SW480 (cell line): ENCODE measurements at regions not wholly inside any gene's neighbourhood (a gene's known extent, or its start where the extent isn't known, plus 50 kb on each side); places are given as distances from the start of the nearest gene placed in this dataset.
"Not testable (repeated sequence)": the region's sequence is repeated elsewhere in the genome, so short reads cannot be mapped to it uniquely, and the experiment has no call there.

Source experiments
- DNase-seq: peaks from one replicate; pipeline ENCODE4 v3.0.0-alpha.2; 2016; ENCODE audit warnings: low spot score

DNA sequence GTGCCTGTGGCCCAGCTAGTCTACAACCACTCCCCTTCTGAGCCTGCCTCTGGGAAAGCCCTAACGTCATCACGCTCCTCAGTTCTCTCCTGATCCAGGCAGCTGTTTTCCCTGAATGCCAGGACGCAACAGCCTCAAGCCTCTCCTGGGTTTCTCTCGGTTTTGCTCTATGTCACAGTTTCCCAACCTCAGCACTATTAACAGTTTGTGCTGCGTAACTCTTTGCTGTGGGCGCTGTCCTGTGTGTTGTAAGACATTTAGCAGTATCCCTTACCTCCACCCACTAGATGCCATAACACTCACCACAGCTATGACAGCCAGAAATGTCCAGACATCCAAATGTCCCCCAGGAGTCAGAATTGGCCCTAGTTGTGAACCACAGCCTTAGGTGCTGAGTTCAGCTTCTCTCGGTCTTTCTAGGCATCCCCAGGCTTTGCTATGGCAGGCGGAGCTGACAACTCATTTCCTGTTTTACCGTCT is 226.3 kb upstream of the NPVF start:
- no peak for DNase-seq

DNA sequence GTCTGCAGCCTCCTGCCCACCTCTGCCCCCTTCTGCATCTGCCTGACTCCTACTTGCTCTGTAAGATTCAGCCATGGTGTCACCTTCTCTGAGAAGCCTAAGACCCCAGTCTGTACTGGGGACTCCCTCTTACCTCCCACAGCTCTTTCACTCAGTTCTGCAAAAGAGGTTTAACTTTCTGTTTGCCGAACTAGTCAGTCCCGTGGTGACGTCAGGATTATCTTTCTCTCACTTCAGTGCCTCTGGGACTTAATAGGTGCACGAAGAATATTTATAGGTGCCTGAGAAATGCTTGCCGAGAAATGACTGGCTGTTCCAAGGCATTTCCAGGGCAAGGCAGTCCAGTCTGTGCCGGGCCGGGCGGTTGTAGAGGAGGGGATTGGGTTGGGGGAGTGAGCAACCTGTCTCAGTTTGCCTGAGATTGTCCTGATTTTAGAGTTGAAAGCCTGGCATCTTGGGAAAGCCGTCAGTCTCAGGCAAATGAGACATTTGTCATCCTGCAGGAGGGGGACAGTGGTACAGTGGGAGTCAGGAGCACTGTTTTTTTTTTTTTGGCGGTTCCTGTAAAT is 227.5 kb upstream of the NPVF start:
- DNase-seq, result no peak

DNA sequence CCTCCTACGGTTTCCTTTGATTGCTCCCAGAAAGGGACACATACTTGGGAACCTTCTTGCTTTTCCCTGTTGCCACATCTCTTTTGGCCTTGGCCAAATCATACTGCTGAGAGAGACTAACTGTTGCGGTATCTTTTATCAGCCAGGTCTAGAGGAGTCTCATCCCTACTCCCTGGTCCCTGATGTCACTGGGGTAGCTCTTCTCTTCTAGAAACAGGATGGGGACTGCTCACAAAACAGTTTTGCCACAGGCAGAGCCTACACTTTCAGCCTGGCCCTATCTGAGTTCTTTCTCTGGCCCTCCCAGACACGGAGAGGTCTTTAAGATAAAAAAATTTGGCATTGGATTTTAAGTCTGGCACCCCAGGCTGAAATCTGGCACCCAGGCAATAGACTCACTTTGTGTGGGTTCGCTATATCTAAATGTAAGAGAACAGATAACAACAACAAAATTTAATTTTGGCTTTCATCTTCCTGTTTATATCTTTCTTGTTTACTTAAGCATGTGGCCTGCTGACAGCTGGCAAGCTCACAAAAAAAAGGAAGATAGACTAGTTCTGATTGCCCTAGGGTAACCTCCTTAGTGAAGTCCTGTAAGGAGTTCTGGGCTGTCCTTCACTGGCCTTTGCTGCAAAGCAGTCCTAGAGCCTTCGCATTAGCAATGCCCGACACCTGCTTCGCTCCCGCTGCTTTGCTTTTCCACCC is 228.3 kb upstream of the NPVF start:
- DNase-seq, result no peak

DNA sequence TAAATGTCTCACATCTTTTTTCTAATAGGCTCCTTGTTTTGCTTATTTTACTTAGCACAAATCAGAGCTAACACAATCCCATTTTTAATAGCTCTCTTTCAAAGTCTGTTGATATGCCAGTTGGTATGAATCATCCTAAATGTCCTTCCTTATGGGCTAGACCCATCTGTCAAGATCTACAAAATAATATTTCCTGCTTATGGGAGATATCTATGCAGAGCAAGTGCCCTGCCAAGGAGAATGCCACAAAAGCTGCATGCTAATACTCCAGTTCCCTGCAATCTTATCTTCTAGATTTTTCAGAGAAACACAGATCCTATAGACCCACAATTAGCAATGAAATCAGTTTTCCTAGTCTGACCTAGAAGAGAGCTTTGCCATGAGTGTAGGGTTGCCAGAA is 230.8 kb upstream of the NPVF start:
- no peak for DNase-seq

DNA sequence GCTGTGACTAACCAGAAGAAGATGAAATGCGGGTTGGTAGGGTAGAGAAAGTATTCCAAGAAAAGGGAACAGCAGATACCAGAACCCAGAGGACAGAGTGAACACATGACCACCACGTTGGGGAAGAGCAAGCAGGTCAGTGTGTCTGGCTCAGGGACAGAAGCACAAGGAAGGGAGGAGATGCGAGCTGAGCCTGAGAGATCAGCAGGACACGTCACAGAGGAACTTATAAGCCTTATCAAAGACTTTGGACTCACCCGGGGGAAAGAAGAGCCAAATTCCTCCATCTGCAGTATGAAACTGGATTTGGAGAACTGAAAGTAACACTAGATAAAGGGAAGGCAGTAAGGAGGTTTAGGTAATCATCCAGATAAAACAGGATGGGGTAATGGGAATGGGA is 232.1 kb upstream of the NPVF start:
- no peak for DNase-seq

DNA sequence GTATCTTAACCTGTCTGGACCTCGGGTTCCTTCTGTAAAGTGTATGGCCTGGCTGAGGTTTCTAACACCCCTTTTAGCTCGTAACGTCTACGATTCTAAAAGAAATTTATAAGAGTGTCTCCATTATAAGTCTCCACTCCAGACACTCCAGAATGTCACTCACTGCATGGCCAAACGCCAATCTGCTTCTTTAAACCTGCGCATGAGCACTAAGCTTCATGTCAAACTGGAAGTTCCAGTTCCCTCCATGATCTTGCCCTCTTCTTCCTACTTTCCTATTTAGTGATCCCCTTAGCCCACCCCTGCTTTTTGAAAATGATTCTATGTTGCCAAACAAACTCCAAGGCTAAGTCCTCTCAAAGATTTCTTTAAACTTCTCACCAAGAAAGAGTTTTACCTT is 241.4 kb upstream of the NPVF start:
- DNase-seq, result no peak

DNA sequence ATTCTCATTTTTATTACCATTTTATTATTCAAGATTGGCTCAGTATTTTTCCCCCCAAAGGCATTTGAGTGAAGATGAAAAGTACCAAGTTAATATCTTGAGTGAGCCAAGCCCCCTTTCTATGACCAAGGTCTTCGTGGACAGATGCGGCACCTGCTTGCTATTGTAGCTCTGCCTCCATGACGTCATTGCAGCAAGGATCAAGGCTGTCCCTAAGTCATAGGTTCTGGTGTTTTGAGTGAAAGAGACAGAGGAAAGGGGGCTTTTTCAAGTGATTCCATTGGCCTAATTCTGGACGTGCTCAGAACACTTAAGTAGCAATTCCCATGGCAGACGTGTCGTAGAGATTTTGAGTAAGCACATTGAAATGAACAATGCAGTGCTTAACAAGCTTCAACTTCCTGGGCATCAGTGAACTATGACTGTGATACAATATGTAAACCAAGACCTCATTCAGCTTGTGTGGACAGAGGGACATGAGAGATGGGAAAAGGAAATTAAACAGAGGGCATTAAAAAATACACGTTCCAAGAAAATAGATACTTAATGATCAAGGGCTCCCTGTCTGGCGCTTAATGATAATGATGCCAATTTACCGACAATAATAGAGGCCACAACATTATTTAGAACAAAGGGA is 248.7 kb upstream of the NPVF start:
- no peak for DNase-seq

DNA sequence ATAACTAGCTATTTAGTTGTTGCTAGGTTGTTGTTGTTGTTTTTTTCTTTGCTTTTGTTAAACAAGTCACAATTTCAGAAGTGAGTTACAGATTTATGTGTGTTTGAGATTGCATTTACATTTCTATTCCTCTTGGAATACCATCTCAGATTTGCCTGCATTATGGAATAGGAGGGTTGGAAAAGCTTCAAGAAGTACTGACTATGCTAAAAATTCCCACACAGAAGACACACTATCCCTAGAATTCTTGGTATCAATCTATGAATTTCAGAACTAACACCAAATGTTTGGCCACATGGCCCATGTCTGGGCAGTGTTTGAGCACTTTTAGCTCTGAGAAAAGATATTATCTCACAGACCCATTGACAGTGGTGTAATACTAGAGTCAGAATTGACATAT is 249.9 kb upstream of the NPVF start:
- DNase-seq, result not testable (repeated sequence)

DNA sequence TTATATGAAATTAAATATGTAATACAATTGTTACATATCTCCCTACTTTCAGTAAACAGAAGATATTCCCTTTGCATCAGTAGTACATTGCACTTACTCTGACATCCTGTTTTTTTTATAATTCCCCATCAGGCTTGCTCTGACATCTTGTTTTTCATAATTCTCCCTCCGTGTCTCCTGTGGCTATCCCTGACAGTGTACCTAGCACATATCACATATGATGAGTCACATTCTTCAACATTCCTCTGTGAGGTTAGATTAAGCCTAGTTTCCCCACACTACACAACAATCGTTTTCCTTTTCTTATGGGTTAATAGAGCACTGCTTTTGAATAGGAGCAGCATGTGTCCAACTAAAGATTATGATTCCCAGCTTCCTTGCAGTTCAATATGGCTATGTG is 250.6 kb upstream of the NPVF start:
- peak; percentile 38 for DNase-seq

DNA sequence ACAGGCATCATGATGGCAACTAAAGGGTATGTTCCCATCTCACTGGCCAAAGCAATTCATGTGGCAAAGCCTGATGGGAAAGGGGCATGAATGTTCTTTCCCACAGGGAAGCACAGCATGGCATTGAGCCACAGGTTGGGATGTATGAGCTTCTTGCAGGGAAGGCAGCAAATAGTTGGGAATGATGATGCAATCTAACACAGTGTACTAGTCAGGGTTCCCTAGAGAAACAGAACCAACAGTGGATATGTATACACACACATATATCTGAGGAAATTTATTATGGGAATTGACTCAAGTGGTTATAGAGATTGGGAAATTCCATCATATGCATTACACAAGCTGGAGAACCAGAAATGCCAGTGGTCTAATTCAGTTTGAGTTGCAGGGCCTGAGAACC is 253.6 kb upstream of the NPVF start:
- no peak for DNase-seq

DNA sequence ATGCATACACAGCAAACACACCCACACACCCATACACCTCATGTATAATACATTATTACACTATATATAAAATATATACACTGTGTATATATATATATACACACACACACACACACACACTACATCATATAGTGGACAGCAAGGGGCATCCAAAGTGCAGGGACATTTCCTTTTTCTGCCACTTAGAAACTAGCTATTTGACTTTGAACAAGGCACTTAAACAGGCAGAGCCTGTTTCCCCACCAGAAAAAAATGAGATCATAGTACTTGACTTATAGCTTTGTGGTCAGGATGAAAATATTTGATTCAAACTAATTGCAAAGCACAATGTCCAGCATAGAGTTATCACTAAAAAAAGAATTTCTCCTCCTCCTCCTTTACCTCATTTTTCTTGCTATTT is 254.3 kb upstream of the NPVF start:
- no peak for DNase-seq

DNA sequence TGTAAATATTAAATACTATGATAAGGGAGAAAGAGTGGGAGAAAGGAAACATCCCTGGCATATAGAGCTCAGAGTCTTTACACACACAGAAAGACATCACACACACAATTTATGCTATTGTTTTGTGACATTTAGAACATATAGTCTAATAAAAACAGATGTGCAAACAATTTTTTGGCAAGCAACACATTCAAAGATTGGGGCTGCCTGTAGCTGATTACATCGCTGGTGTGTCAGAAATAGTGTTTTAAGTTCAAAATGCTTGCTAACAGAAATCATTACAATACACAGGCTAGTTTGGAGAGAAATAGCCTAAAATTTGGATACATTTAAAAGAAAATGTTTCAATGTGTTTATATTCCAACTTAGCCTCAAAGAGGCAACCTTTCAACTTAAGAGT is 256.7 kb upstream of the NPVF start:
- no peak for DNase-seq

DNA sequence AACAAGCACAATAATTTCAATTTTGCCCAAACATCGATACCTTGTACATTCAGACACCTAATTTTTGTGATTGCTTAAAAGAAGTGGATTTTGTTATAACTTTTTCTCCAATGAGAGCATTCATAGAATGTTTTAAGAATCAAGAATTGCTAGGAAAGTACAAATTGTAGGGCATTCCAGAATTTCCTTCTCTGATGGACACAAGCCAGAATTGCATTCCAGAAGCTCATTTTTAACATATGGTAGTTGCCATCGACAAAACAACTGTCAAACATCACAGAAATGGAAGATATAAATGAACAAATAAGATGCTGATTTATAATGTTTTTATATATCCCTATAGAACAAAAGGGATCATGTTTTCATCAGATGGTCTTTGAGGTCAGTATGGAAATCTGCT is 258.4 kb upstream of the NPVF start:
- no peak for DNase-seq

DNA sequence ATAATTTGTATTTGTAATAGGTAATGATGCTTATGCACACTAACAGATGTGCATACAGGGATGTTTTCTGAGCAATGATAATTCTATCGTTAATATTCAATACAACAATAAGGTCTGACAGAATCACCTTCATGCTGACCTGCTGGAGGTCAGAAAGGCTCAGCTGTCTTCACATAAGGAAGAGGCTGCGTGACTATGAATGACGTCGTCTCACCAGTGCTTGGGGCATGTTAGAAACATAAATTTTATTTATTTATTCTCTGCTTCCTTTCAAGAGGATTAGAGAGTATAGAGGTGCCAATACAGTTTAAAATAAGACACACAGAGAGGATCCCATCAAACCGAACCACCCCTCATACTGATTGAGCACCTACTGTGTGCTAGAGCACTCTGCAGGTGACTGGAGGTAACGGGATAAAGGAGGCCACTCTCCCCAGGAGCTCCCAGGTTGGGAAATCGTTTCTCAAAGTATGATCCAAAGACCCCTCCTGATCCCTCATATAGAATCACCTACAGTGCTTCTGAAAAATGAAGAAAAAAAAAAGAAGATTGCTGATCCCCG is 265.6 kb upstream of the NPVF start:
- no peak for DNase-seq

DNA sequence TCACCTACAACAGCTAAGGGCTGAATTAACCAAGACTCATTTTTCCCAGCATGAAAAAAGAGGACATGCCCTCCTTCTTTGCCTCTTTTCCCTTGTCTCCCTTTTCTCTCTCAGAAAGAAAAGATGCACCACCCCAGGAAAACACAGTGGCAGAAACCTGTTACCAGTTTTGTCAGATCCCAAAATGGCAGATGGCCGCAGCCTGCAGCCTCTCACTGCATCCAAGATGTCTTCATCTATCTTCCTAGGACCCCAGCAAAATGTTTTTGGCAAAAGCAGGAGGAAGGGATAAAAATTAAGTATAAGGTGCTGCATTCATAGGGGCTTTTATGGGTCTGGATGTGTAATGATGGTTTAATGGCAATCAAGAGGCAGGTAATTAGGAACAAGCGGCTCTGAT is 266.6 kb upstream of the NPVF start:
- DNase-seq, result no peak

DNA sequence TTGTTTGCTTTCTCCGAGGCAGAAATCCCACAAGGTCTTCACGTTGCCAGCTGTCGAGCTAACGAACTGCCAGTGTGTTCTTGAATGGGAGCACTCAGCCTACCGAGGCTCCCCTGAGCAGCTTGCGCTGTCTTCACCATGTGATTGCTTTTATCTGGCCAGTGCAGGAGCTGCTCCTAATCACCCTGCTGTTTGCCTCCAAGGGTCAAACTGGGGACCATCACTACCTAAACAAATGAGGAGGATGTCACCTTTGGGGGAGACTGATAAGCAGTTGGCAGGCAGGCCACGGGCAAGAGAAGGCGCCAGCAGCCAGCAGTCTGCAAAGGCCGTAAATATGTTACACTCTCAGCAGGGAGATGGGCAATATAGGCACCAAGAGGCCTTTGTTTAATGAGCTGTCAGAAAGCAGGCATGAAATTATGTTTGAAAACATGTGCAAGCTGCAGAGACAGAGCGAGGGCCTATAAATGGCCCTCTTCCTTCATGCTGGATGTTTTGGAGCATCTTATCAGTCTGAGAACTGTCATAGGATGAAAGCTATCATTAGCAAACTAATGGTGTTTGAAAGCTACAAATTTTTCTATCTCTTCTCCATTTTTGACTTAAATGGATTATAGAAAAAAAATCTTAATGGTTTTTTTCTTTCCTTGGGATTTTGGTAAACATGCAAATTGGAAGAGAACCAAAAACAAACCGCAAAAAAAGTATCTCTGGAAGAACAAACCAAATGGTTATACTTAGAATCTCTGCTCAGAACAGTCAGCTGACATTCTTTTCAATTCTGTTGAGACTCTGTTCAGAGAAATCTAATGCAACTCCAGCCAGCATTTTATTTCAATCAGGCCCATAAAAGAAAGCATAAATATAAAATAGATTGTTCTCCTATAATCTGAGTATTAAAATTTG is 267.3 kb upstream of the NPVF start:
- no peak for DNase-seq

DNA sequence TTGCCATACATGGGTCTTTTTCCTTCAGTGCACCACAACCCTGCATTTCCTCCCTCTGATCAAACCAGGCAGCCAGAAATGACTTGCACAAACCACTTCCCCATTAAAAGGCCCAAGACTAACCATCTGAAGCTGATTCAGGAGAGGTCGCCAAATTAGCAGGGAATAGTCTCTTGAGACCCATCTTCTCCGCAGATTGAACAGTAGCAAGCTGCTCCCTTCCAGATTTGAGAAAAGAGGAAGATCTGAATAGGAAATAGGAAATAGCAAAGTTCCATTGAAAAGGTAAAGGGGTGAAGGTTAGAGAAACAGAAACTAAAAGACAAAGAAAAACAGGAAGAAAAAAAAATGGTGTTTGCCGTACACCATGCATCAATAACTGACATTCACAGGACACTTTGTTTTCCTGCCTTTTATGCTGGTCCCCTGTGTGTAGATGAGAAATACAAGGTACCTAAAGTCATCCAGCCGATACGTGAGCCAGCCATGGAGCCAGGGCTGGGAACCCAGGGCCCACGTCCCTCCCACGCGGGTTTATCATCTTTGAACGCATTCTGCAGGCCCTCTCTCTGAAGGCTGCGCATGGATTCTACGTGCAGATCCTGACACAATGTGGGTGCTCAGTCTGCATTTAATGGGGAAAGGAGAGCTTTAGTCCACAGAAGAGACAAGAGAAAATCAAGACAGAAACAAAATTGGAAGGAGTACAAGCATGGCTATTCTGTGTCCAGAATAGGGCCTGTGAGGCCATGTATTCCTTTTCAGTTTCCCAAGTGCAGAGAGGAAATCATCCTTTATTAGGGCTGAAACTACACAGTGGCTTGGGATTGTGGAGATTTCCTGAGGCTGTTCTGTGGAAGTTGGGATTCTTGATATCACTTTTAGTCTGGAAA is 268.4 kb upstream of the NPVF start:
- DNase-seq, result no peak

DNA sequence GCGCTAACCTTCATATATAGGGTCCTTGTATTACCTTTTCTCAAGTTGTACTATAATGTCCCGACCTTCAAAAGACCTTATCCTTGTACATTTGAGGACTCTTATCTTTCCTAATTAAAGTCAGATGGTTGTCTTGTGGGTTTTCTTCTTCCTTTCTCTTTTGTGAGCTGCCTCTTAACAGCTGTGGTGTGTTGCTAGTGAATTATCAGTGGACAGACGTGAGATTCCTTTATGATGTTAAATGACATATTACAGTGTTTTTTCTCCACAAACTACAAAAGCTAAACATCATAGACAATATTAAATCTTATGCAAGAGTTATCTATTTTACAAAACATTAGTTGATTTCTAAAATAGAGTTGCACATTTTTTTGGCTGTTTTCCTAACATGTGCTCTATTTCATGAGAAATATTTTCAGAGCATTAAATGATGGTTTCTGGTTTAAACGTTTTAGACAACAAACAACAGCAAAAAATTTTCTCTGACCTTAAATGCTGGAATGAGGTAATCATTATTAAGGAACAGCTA is 272.2 kb upstream of the NPVF start:
- DNase-seq, result no peak

DNA sequence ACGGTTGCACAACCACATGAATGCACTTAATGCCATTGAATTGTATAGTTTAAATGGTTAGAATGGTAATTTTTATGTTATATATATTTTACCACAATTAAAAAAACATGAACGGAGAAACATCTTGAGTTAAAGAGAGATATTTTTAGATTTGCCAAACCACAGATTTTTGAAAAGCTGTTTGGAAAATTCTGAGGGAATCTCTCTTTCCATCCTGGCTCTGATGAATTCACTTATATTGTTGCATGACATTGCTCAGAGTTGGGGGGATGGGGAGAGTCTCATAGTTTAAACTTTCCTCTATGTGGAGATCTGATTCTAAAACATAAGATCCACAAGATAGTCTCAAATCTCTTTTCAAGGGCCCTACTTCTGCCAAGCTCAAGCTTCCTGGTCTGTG is 275.0 kb upstream of the NPVF start:
- DNase-seq, result no peak

DNA sequence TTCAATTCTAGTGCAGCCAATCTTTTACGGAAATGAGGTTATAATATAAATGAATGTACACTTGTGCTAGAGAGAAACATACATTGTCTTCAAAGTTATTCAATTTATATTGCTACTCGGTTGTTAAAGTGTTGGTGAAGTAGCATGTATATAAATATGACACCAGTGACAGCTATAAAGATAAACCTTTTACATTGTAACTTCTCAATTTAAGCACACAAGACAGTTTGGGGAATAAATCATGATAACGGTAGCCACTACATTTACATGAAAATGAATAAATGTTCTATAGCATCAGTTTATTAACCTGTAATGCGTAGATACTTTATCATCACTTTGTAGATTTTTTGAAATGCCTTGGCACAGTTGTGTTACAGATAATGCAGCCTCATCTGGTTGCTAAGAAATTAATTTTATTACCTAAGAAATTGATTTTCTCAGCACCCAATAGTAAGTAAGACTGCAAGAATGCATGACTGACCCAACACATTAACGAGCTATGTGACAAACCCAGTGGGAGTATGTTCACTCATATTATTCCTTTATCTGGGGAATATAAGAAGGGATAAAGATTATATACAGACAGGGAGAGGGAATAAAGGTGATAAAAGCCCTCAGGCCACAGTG is 283.9 kb upstream of the NPVF start:
- DNase-seq, result no peak
